AML-193 (cell line): ENCODE measurements at regions not wholly inside any gene's neighbourhood (a gene's known extent, or its start where the extent isn't known, plus 50 kb on each side); places are given as distances from the start of the nearest gene placed in this dataset.

Source experiments
- DNase-seq, 2 experiments: peaks; one replicate each; lab custom pipeline; 2025; lab: John Stamatoyannopoulos, UW

DNA sequence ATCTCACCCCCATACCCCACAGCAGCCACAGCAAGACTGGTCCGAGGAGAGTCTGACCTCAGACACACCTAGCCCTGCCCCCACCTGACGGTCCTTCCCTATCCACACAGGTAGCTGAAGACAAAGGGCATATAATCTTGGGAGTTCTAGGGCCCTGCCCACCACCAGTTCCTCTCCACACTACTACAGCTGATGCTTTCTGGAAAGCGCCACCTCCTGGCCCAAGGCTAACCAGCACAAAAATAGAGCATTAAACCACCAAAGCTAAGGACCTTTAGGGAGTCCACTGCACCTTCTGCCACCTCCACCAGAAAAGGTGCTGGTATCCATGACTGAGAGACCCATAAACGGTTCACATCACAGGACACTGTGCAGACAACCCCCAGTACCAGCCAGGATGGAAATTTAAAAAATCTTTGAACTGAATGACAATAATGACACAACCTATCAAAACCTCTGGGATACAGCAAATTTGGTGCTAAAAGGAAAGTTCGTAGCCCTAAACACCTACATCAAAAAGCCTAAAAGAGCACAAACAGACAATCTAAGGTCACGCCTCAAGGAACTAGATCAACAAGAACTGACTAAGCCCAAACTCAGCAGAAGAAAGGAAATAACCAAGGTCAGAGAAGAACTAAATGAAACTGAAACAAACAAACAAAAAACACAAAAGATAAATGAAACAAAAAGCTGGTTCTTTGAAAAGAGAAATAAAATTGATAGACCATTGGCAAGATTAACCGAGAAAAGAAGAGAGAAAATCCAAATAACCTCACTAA lies 122.1 kb upstream of the TPRG1 start:
- peak in 1 of 2 experiments; percentile 19 for DNase-seq

DNA sequence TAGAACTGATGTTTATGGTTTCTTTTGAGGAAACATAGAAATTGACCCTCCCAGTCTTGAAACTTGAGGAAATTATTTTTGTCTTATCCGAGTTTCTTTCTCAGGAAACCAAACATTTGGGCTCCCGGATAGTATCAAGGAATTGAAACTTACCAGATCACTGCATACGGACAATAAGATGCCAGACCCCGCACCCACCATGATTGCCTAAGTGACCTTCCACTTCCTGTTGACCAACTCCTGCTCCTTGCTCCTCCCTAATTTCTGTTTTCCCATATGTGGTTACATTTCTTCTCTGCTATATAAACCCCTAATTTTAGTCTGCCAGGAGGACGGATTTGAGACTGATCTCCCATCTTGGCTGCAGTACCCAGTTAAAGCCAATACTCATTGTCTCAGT lies 118.4 kb upstream of the TPRG1 start:
- no peak for DNase-seq

DNA sequence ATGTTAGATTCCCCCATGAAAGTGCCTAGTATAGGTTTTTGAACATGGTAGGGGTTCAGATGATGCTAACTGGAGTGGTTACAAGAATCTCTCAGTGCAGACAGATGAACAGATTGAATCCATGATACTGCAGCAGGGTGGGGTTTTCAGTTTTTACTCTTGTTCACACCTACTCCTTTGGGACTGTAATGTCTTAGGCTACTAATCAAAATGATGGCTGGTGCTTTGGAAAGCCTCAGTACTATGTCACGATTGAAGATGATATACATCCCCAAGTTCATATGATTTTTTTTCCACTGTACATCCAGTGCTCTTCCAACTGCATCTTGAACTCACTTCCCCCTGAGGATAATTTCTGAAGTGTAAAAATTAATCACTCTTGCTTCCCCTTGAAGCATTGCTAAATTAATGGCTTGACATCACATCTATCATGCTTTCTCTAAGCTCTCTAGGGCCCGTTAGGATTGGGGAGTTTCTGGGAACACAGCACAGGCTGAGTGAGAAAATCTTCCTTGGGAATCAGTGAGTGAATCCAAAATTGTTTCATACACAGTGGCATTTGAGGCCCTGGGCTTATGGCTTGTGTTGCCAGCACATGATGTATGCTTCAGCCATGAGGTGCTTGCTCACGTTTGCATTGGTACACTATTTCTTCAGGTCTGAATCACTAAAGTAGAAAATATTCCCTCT lies 115.0 kb upstream of the TPRG1 start:
- no peak for DNase-seq

DNA sequence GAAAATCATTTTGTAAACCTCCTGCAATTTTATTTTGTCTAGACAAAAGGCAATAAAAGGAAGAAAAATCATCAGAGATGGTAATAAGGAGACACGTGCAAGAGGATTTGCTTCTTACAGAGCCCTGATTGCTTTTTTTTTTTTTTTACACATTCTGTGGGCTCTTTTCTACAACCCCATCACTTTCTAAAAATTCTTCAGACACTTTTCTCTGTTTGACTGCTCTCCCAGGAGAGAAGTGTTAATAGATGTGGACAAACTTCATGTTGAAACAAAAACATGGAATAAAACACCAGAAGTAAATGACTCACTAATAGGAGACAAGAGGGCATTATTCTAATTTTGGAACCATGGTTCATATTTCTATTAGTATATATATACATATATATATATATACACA lies 114.4 kb upstream of the TPRG1 start:
- DNase-seq = no peak

DNA sequence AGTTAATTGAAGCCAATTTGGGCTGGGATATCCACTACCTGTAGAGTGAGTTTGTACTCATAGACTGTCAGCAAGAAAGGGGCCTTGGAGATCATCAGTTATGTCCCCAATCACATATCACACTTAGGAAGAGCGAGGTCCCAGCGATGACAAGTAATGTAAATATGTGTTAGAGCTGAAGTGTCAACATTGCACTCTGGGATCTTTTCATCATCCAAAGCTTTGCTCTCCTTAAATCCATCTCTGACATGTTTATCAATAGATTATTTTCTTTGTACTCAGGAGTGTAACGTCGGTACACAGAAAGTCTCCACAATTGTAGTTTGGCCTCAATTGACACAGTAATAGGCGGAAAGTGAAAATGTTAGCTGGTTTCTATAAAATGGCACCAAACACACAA lies 113.7 kb upstream of the TPRG1 start:
- no peak for DNase-seq

DNA sequence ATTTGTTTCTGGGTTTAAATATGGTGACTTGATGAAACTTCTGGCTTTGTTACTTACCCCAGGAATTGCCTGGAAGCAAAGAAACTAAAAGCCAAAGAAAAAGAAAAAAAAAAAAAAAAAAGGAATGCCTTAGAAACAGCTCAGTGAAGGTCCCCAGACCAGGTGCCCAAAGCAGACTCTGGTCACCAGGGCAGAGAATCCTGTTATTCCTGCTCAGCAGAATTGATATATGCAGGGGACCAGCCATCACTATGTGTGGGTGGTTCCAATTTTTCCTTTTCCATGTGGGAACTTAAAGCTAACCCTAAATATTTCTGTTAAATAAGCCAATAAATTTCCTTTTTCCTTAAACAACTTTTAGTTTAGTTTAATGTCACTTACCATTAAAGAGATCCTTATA lies 100.8 kb upstream of the TPRG1 start:
- no peak for DNase-seq

DNA sequence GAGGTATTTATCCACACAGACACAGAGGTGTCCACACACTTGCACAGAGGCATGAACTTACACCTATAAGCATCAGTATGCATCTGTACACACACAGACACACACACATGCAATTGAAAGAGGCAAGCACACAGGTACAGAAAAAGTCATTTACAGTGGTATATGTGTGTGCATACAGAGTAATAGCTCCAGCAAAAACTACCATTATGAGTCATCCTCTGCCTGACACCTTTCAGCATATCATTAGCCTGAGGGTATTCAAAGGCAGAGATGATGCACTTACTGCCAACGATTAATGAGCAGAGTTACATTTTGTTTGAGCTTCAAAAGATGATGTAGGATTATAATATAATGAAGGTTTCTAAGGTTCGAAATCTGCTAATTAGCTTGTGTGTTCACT lies 100.3 kb upstream of the TPRG1 start:
- no peak for DNase-seq

DNA sequence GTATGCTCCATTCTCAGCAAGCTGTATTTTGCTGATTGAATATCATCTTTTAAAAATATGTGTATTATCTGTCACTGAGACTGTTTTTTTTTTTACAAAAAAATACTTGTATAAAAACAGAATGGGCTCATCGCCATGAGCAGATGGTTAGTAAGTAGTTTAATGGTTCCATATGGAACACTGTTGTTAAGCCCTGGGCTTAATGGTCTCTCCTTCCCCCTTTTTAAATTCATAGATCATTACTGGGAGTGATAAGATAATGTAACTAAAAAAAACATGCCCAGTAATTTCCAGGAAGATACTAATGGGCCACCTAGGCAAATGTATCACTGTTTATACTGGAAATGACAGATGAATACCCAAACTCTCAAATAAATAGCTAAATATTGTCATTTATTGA lies 95.3 kb upstream of the TPRG1 start:
- no peak for DNase-seq

DNA sequence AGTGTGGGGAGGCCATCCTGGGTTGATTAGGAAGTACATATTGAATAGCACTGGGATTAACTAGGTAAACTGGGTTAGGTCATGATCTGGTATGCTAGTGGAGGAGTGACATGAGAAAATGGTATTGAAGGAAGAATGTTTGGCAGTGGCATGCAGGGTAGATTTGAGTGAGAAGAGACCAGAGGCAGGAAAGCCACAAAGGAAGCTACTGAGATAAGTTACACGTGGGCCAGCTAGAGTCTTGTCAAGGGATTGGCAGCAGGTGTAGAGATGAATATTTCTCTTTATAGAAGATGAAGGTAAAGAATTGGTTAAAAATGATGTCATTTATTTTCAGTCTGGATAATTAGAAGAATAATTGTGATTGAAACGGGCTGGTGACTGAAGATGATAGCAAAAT lies 91.0 kb upstream of the TPRG1 start:
- DNase-seq = no peak

DNA sequence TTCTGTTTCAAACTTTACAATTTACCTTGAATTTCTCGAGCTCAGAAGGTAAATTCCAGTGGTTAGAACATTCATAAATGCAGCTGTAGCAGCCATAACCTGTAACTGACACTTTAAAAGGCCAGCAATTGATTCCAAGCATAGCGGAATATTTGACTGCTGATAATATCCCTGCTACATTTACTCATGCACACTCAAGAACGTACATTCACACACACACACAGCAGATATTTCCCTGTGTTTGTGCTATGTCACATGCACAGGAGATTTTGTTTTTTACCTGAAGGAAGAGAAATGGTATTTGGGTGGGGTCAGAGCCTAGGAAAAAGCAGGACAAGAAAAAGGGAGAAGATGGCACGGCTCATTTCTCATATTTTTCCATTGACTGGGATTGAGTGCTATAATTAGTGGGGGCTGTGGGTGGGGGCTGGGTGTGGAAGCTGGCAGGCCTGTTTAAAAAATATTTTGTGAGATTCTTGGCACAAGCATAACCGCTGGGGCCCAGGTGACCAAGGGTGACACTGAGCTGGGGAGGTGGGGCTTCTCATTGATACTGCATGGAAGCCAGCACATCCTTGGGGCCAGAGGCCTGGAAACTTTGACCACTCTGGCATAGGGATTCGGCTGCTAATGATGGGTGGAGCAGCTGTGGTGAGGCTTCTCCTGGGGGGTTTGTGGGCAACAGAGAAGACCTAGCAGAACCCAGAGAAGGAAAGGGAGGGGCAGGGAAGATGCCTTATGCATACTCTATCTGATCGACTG lies 88.9 kb upstream of the TPRG1 start:
- DNase-seq = no peak

DNA sequence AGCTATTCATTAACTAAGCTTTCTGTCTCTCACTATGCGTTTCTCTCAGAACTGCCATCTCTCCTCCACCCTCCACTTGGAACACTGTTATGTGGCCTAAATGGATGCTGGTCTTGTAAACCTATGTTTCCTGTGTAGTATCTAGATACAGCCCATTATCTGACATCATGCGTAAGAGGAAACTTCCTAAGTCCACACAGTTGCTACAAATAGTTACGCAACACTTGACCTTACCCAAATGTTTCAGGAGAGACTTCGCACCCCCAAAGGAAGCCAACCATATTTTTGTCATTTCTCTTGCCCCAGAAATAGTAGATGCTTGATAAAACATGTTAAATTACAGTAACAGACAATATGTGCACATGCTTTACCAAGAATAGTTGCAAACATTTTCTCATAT lies 87.2 kb upstream of the TPRG1 start:
- DNase-seq = peak; percentile 33 to 37

DNA sequence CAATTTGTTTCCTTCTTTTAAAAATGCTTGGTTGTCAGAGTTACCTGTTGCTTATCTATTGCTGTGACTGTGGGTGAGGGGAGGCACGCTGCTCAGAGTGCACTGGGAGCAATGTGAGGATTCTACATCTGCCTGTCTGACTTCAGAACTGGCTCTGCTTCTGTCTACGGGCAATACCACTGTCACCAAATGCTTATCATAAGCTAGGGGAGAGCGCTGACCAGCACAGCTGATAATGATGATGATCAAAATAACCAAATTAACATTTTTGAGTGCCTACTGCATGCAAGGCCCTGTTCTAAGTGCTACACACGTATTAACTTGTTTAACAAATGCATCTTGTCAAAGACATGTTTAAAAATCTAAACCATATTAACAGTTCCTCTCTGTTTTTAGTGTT lies 79.2 kb upstream of the TPRG1 start:
- no peak for DNase-seq

DNA sequence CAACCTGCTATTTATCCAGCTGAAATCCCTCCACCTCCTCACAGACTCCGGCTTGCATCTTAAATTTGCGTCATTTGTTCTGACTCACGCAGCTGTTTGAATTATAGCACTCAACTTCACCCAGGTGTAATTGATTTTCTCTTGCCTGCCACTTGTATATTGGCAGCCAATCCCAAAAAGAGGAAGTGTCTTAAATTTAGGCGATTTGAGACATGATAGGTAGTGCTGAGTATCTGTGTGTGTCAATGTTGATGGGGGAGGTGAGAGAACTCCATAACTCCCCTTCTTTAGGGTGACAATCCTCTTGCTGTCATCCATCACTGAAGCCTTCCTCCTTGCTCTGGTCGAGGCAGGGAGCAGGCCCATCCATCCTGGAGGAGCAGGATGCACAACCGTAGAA lies 77.2 kb upstream of the TPRG1 start:
- DNase-seq = no peak

DNA sequence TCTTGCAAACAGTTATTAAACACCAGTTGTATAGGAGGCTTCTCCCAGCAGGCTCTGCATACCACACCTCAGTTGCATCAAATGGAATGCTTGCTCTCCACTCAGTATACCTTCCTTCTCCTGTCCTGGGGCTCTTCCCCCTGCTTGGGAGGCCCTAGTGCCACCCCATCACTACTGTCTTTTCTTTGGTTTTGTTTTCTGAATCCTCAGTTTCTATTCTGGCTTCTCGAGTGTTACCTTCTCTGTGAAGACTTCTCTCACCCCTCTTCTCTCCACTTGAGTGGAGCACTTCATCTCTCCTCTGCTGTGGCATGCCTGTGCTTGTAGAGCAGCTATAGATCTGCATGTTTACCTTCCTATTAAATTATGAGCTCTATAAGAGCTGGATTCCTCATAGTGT lies 75.7 kb upstream of the TPRG1 start:
- no peak for DNase-seq

DNA sequence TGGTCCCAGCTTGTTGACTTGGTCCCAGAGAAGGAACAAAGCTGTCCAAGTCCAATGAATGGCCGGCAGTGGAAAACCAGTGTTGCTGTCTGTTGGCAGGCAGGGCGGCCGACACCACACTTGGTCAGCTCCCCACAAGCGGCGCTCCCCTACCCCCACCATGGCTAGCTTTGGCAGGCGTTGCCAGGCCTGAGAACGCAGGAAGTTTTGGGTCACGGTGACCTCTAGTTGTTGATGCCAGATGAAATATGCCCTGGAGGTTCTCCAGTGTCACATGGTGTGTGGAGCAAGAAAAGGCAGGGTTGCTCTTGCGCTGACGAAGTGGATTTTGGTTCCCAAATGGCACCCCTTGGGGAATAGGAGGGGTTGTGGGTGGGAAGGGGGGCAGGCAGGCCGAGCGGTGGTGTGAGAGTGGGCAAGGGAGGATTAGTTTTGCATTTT lies 72.7 kb upstream of the TPRG1 start:
- DNase-seq = no peak

DNA sequence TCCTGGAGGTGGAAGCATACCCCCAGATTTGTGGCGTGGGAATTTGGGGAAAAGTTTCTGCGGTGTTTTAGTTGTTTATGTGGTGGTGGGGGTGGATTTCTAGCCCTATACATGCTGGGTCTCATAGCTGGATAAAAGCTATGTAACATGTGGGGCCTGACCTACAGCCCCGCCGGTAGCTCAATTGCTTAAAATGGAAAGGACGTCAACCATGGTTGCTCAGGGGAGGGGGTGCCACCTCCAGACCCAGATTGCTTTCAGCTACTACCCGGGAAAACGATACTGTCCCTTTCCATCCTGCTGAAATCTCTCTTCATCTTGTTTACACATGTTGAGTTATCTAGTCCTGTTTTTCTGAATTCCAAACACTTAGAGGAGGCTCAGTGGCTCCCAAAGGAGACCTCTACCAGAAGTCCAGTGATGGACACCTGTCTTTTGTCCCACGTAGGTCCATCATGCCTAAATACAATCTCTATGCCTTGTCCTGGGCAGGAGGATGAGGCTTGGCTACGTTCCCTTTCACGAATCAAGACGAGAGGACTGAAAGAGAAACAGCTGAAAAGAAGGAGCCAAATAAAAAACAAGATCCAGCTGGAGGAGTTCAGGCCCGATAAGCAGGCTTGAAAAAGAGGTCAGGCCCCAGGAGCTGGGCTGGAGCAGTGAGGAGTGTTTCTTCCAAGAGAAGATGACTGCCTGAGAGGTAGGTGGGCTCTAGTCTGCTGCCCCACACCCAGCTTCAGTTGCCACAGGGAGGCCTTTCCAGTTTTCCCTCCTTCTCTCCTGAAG lies 72.1 kb upstream of the TPRG1 start:
- no peak for DNase-seq

DNA sequence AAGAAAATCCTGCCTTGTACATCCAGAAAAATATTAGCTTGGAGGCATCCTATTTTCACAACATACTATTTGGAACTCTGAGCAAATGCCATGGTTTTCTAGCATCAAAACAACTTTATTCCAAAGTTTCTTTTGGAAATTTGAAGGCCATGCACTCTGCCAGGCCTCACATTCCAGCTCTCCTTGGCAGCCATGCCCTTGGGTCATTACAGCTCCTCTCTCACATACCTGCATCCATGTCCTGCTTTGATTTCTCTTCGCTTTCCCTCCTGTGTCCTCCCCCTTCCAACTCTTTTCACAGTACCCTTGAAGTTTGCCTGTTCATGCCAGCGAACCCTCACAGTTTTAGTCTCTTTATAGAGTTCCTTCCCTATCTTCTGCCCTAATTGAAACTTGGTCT lies 70.9 kb upstream of the TPRG1 start:
- DNase-seq = no peak

DNA sequence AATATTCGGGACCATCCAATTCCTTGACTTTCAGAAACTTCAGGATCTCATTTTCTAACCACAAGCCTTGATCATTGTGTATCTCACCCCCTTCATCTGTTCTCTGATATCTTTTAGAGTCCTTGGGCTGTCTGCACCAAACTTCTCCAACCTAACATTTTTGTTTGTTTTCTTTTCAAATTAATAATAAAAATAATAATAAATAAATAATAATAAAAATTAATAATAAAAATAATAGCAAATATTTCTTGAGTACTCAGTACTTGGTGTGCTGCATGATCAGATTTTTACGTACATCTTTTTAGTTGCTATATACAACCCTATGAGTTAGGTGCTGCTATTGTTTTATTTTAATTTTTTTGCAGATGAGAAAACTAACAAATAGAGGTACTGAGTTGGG lies 70.2 kb upstream of the TPRG1 start:
- no peak for DNase-seq

DNA sequence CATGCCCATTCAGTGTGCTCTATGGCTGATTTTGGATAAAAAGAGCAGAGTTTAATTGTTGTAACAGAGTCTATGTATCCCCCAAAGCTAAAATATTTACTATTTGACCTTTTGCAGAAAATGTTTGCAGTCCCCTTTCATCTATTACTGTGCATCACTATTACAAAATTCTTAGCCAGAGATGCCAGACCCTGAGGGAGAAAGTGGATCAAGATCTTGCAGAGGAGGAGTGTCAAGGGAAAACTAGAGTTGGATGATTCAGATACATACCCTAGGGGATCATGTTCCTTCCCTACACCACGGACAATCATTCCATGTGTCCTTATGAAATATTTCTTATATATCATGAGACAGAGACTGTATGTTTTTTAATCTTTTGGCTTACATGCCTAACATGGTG lies 68.6 kb upstream of the TPRG1 start:
- no peak for DNase-seq

DNA sequence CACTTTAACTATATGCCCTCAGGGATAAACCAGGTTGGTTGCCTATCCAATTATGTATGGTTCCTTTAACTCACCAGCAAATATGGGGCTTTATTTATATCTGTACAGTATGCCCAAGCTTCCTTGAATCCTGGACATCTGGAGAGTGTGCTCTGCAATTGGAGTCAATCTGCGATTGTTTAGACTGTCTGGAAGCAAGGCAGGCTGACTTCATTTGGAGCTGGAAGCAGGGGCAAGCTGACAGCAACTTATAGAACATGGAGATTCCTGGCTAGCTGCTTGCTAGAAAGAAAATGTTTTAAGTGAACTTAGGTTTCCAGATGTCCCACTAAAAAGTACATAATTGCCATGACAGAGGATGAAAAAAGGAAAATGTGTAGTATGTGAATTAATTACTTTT lies 63.7 kb upstream of the TPRG1 start:
- DNase-seq = no peak

DNA sequence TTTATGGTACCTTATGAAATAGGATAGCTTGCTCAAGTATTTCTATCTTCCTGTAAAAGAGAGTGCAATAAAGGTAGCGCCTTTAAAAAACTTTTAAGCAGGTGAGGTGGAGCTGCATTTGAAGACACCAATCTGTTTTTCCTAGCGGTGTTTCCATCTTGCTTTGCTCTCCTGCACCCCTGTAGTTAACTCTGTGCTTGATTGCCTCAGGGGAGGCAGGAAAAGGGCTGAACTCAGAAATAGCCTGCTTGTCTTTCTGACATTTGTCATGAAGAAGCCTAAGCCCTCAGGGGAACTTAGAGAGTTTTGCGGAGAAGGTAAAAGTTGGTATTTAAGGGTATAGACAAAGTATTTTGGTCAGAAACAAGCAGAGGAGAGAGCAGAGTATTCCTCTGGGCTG lies 63.0 kb upstream of the TPRG1 start:
- no peak for DNase-seq

DNA sequence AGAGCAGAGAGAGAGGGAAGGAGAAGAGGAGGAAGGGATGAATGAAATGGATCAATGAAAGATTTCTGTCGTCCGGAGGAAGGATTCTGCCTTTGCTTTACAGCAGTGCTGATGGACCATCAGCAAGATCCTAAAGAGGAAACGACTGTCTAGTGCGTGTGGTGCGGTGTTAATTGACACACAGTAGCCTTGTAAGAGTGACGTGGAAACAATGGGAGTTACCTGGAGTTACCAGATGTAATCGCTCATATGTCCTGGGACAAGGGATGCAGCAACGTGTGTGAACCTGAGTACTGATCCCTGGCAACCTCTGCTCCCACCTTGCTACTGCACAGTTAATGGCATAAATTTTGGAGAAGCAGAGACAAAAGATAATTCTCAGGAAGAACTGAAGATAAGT lies 62.6 kb upstream of the TPRG1 start:
- DNase-seq = no peak
